ENCODE measurements at regions not wholly inside any gene's neighbourhood (a gene's known extent, or its start where the extent isn't known, plus 50 kb on each side); places are given as distances from the start of the nearest gene placed in this dataset.
A peak's percentile ranks its signal among the peaks of the same experiment; 100 is the strongest.
"Not testable (repeated sequence)": the region's sequence is repeated elsewhere in the genome, so short reads cannot be mapped to it uniquely, and the experiment has no call there.

GRCh38 chr4:77450006-77450405 is 155.6 kb upstream of the CXCL13 start:
- DNase-seq, result no peak

GRCh38 chr4:77451530-77451929 is 154.1 kb upstream of the CXCL13 start:
- DNase-seq, result no peak

GRCh38 chr4:77452117-77452516 is 153.5 kb upstream of the CXCL13 start:
- DNase-seq, result not testable (repeated sequence)

GRCh38 chr4:77453911-77454310 is 151.7 kb upstream of the CXCL13 start:
- DNase-seq, result no peak

GRCh38 chr4:77454858-77455257 is 150.8 kb upstream of the CXCL13 start:
- DNase-seq, result no peak

- DNase-seq, result not testable (repeated sequence)
Measured at GRCh38 chr4:77464100-77464499, 141.5 kb upstream of the CXCL13 start.

GRCh38 chr4:77465271-77465670 is 140.3 kb upstream of the CXCL13 start:
- peak; percentile 61 for DNase-seq

- no peak for DNase-seq
Measured at GRCh38 chr4:77466430-77466829, 139.2 kb upstream of the CXCL13 start.

GRCh38 chr4:77471821-77472495 is 133.7 kb upstream of the CXCL13 start:
- no peak for DNase-seq

- no peak for DNase-seq
Measured at GRCh38 chr4:77473509-77473908, 132.1 kb upstream of the CXCL13 start.

- DNase-seq, result no peak
Measured at GRCh38 chr4:77481856-77482255, 123.8 kb upstream of the CXCL13 start.

GRCh38 chr4:77488882-77489281 is 116.7 kb upstream of the CXCL13 start:
- DNase-seq, result no peak

GRCh38 chr4:77493120-77493752 is 112.4 kb upstream of the CXCL13 start:
- no peak for DNase-seq

GRCh38 chr4:77493829-77494551 is 111.6 kb upstream of the CXCL13 start:
- DNase-seq, result no peak

GRCh38 chr4:77496457-77496856 is 109.2 kb upstream of the CXCL13 start:
- DNase-seq, result no peak

- no peak for DNase-seq
Measured at GRCh38 chr4:77500801-77501200, 104.8 kb upstream of the CXCL13 start.

- DNase-seq, result no peak
Measured at GRCh38 chr4:77501240-77501639, 104.4 kb upstream of the CXCL13 start.

- no peak for DNase-seq
Measured at GRCh38 chr4:77501851-77502250, 103.8 kb upstream of the CXCL13 start.

- DNase-seq, result no peak
Measured at GRCh38 chr4:77504407-77504806, 101.2 kb upstream of the CXCL13 start.

- no peak for DNase-seq
Measured at GRCh38 chr4:77505275-77505957, 100.2 kb upstream of the CXCL13 start.

GRCh38 chr4:77505958-77506319 is 99.7 kb upstream of the CXCL13 start:
- DNase-seq, result no peak

GRCh38 chr4:77510367-77510766 is 95.3 kb upstream of the CXCL13 start:
- DNase-seq, result no peak

GRCh38 chr4:77525538-77525937 is 80.1 kb upstream of the CXCL13 start:
- no peak for DNase-seq

GRCh38 chr4:77527900-77528299 is 77.7 kb upstream of the CXCL13 start:
- DNase-seq, result not testable (repeated sequence)

Data from activated CD8-positive, alpha-beta memory T cell treated with anti-CD3 and anti-CD28 coated beads for 24 hours (primary cell).